ENCODE measurements at regions not wholly inside any gene's neighbourhood (a gene's known extent, or its start where the extent isn't known, plus 50 kb on each side); places are given as distances from the start of the nearest gene placed in this dataset.

DNA sequence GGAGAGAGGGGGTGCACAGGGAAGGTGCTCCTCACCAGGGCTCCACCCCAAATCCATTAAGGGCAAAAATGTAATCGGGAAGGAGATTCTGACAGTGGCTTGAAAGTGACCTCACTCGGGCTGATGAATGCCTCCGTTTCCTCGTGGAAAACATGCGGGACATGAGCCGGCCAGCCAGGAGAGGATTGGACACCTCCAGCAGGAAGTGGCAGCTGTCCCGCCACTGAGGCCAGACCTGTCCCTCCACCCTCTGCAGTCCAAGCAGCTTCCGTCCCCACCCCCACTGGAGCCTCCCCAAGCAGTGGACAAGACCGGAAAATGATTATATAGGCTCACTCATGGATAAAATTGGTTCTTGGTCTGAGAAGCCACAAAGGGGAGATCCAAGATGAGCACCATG lies 82.1 kb upstream of the CCL1 start:
- WGBS: 83% methylated on average over 5 of the region's 9 CpGs
- intact Hi-C loops (cut with DNase I): no loop called here
- Histone ChIP-seq H3K27ac (replicated peaks in 1 of 4) (no peak overlapping the region), H3K4me3 (no peak overlapping the region), H3K36me3 (no peaks in the 10 kb centered on the region), H3K9me3 (no peaks in the 10 kb centered on the region), H3K27me3 (peaks cover 0 to 58% (median 0%) of the 10 kb centered on the region in 4 donors), H3K4me1 (no peaks in the 10 kb centered on the region)
- TF ChIP-seq CTCF (IDR thresholded peaks at IDR 0.05) (no peak), POLR2A (IDR thresholded peaks at IDR 0.05; ENCODE audit: low read depth) (no peak), POLR2AphosphoS5 (IDR thresholded peaks at IDR 0.05) (no peak), EP300 (IDR thresholded peaks at IDR 0.05) (no peak)
- no peak for DNase-seq (ENCODE audit: extremely low spot score)

DNA sequence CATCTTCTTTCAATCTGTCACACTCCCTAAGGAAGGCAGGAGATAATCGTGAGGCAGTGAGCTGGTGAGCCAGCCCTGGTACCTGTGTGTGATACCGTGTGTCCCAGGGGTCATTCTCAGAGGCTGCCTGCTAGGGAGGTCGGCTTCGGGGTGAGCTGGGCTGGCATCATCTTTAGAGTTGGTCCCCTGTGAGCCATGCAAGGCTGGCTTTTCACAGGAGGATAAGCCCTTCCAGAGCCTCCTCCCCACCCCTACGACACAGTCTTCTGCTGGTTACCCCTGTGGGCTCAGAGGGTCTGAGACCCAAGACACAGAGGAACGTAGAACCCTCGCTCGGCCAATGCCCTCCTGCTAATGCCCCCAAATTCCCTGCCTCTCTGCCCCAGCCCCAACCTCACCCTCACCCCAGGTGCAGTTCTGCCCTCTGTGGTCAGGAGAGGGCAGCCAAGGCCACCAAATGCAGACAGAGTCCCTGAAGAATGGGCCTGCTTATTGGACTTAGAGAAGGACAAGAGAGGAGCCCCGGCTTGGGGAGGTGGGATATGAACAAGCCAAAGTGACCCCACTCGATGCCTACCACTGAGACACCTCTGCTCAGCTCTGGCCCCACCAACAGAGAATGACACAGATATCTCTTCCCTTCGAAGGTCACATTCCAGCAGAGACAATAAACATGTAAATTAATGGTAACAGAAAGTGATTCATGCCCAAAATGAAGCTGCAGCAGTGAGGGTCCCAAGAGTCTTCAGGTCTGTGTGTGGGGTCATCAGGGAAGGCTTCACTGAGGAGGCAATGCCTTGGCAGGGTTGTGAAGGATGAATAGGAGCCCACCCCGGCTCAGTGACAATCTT lies 80.8 kb upstream of the CCL1 start:
- peak in 1 of 3 experiments; percentile 7 for TF ChIP-seq CTCF (IDR thresholded peaks at IDR 0.05)
- no peak for TF ChIP-seq POLR2AphosphoS5 (IDR thresholded peaks at IDR 0.05)
- TF ChIP-seq POLR2A (IDR thresholded peaks at IDR 0.05; ENCODE audit: low read depth): no peak
- TF ChIP-seq EP300 (IDR thresholded peaks at IDR 0.05): no peak
- no peaks in the 10 kb centered on the region for H3K4me1 ChIP-seq
- H3K27me3 ChIP-seq: peaks cover 0 to 61% (median 0%) of the 10 kb centered on the region in 4 donors
- 56% methylated on average over 10 of the region's 12 CpGs for WGBS
- no peak overlapping the region for H3K4me3 ChIP-seq
- H3K9me3 ChIP-seq: no peaks in the 10 kb centered on the region
- intact Hi-C loops (cut with DNase I): no loop called here
- no peak for DNase-seq (ENCODE audit: extremely low spot score)
- H3K27ac ChIP-seq (replicated peaks in 1 of 4): no peak overlapping the region
- H3K36me3 ChIP-seq: no peaks in the 10 kb centered on the region

DNA sequence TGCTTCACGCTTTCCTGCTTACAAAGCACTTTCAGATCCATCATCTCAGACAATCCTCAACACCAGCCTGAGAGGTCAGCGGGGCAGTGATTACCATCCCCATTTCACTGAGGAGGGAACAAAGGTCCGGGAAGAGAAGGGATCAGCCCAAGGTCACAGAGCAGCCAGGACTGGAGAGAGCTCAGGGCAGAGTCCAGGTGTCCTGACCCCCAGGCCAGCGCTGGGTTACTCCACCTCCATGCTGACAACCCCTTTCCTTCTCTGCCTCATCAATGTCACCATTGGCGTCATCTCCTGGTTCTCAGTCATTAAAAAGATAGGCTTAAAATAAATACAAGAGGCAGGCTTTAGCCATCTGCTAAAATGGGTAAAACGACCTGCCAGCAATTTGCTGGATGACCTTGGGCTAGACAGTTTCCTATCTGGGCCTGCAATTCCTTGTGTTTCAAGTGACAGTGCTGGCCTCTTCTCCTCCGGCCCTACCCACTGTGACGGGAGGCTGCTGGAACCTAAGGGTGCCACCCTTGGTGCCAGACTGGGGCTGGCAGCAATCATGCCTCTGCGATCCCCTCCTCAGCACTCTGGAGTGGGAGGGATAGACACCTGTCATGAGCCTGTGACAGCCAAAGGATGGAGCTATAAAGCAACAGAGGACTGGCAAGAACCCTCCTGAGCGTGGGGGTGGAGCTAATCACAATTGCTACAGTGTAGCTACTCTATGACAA lies 79.5 kb upstream of the CCL1 start:
- Histone ChIP-seq H3K27ac (replicated peaks in 1 of 4) (no peak overlapping the region), H3K4me3 (no peak overlapping the region), H3K9me3 (no peaks in the 10 kb centered on the region), H3K27me3 (peaks cover 0 to 58% (median 0%) of the 10 kb centered on the region in 4 donors), H3K4me1 (no peaks in the 10 kb centered on the region), H3K36me3 (no peaks in the 10 kb centered on the region)
- DNase-seq (ENCODE audit: extremely low spot score): no peak
- 61% methylated on average over 10 of the region's 10 CpGs for WGBS
- TF ChIP-seq CTCF (IDR thresholded peaks at IDR 0.05): no peak
- no peak for TF ChIP-seq EP300 (IDR thresholded peaks at IDR 0.05)
- no peak for TF ChIP-seq POLR2AphosphoS5 (IDR thresholded peaks at IDR 0.05)
- TF ChIP-seq POLR2A (IDR thresholded peaks at IDR 0.05; ENCODE audit: low read depth): no peak
- intact Hi-C loops (cut with DNase I): no loop called here

DNA sequence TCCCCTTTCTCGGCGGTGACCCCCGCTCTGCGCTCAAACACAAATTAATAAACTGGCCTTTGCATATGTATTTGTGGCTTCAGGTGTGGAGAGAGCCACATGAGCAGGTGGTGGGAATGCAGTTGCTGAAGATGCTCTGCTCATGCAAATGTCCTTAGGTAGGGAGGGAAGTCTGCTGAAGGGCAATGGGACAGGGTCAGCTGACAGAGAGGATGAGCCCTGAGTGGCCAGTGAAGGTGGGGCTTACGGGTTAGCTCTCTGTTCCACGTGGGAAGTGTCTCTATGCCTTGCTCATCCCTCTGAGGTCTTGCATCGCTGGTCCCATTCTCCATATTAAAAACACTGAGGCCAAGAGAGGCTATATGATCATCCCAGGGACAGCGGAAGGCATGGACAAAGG lies 74.2 kb upstream of the CCL1 start:
- intact Hi-C loops (cut with DNase I): no loop called here
- 76% methylated on average over 8 of the region's 8 CpGs for WGBS
- DNase-seq (ENCODE audit: extremely low spot score): no peak
- H3K4me3 ChIP-seq: no peak overlapping the region
- no peaks in the 10 kb centered on the region for H3K4me1 ChIP-seq
- no peaks in the 10 kb centered on the region for H3K9me3 ChIP-seq
- H3K27ac ChIP-seq (replicated peaks in 1 of 4): no peak overlapping the region
- peaks cover 0 to 47% (median 0%) of the 10 kb centered on the region in 4 donors for H3K27me3 ChIP-seq
- TF ChIP-seq POLR2AphosphoS5 (IDR thresholded peaks at IDR 0.05) (no peak), CTCF (IDR thresholded peaks at IDR 0.05) (no peak)
- no peaks in the 10 kb centered on the region for H3K36me3 ChIP-seq

Measured in esophagus muscularis mucosa (tissue), 4 donors.